Tibial nerve (tissue), 4 donors: ENCODE measurements at regions not wholly inside any gene's neighbourhood (a gene's known extent, or its start where the extent isn't known, plus 50 kb on each side); places are given as distances from the start of the nearest gene placed in this dataset.

Experiments
- DNase-seq, 2 donors: peaks; one replicate each; pipeline ENCODE4 v3.0.0-alpha.2; 2019; ENCODE audit warnings: low spot score in 2 of 2
- H3K27ac ChIP-seq, 4 donors: fragments of 200-600 bp; sonication (generic) in 3 of 4; one replicate each; pipeline ENCODE4 v1.5.1; 2017 to 2019; ENCODE audit warnings: mild to moderate bottlenecking in 1 of 4
- H3K27me3 ChIP-seq, 2 donors: fragments of 200-600 bp; sonication (generic) in 1 of 2; one replicate each; pipeline versions ENCODE4 v1.5.1 to v1.6.0; 2017 to 2019
- H3K36me3 ChIP-seq, 3 donors: fragments of 200-600 bp; sonication (generic); one replicate each; pipeline ENCODE4 v1.5.1; 2018 to 2019
- H3K4me1 ChIP-seq, 4 donors: fragments of 200-600 bp; sonication (generic) in 3 of 4; one replicate each; pipeline ENCODE4 v1.5.1; 2017 to 2019
- H3K4me3 ChIP-seq, 4 donors: fragments of 200-600 bp; sonication (generic) in 3 of 4; one replicate each; pipeline ENCODE4 v1.5.1; 2017 to 2019; ENCODE audit warnings: mild to moderate bottlenecking in 1 of 4, moderate library complexity in 1 of 4
- H3K9me3 ChIP-seq, 4 donors: fragments of 200-600 bp; sonication (generic) in 3 of 4; one replicate each; pipeline ENCODE4 v1.5.1; 2017 to 2019
- CTCF ChIP-seq, 5 experiments: fragments of 200-600 bp in 3 of 5; fragments of 450-650 bp in 2 of 5; sonication (generic) in 3 of 5; IDR thresholded peaks; one replicate each; pipeline ENCODE4 v1.5.1; 2016 to 2019; ENCODE audit warnings: antibody characterized with exemption in 5 of 5, mild to moderate bottlenecking in 3 of 5, moderate library complexity in 2 of 5
- EP300 ChIP-seq, 2 donors: sonication (generic); formaldehyde crosslinking; IDR thresholded peaks; one replicate each; pipeline ENCODE4 v1.6.1; 2017; ENCODE audit warnings: antibody characterized with exemption in 2 of 2, mild to moderate bottlenecking in 1 of 2
- POLR2A ChIP-seq, 2 donors: fragments of 450-650 bp; IDR thresholded peaks; one replicate each; pipeline ENCODE4 v1.6.1; 2017; ENCODE audit warnings: antibody characterized with exemption in 2 of 2, mild to moderate bottlenecking in 2 of 2, moderate library complexity in 2 of 2
- WGBS, 2 donors: methylation state at CpG; one replicate each; pipeline ENCODE4 v1.1.5; 2018; 5-methylcytosine and 5-hydroxymethylcytosine counted together

- Histone ChIP-seq H3K27me3 (no peaks in the 10 kb centered on the region), H3K9me3 (no peaks in the 10 kb centered on the region), H3K4me3 (no peak overlapping the region), H3K4me1 (no peaks in the 10 kb centered on the region), H3K36me3 (no peaks in the 10 kb centered on the region), H3K27ac (no peak overlapping the region)
- WGBS, 2 donors, result 78 to 79% methylated on average over 6 of the region's 6 CpGs
- no peak for DNase-seq
- no peak for TF ChIP-seq CTCF (IDR thresholded peaks at IDR 0.05)
- TF ChIP-seq POLR2A (IDR thresholded peaks at IDR 0.05), result no peak
- TF ChIP-seq EP300 (IDR thresholded peaks at IDR 0.05), result no peak
Measured at GRCh38 chr5:5031665-5032064, 108.5 kb upstream of the ADAMTS16 start.

- no peak for DNase-seq
- Histone ChIP-seq H3K9me3 (no peaks in the 10 kb centered on the region), H3K27me3 (no peaks in the 10 kb centered on the region), H3K27ac (no peak overlapping the region), H3K4me1 (no peaks in the 10 kb centered on the region), H3K36me3 (no peaks in the 10 kb centered on the region), H3K4me3 (no peak overlapping the region)
- WGBS, 2 donors, result 59 to 74% methylated on average over 1 of the region's 1 CpG
- TF ChIP-seq CTCF (IDR thresholded peaks at IDR 0.05) (no peak), POLR2A (IDR thresholded peaks at IDR 0.05) (no peak), EP300 (IDR thresholded peaks at IDR 0.05) (no peak)
Measured at GRCh38 chr5:5037674-5038073, 102.5 kb upstream of the ADAMTS16 start.

GRCh38 chr5:5039918-5040317 lies 100.2 kb upstream of the ADAMTS16 start:
- Histone ChIP-seq H3K9me3 (no peaks in the 10 kb centered on the region), H3K4me1 (no peaks in the 10 kb centered on the region), H3K36me3 (no peaks in the 10 kb centered on the region), H3K27me3 (no peaks in the 10 kb centered on the region), H3K4me3 (no peak overlapping the region), H3K27ac (no peak overlapping the region)
- no peak for TF ChIP-seq EP300 (IDR thresholded peaks at IDR 0.05)
- TF ChIP-seq POLR2A (IDR thresholded peaks at IDR 0.05), result no peak
- TF ChIP-seq CTCF (IDR thresholded peaks at IDR 0.05), result no peak
- WGBS, 2 donors, result 91 to 93% methylated on average over 4 of the region's 4 CpGs
- no peak for DNase-seq

- Histone ChIP-seq H3K9me3 (no peaks in the 10 kb centered on the region), H3K4me3 (no peak overlapping the region), H3K4me1 (no peaks in the 10 kb centered on the region), H3K27me3 (no peaks in the 10 kb centered on the region), H3K36me3 (no peaks in the 10 kb centered on the region), H3K27ac (no peak overlapping the region)
- TF ChIP-seq POLR2A (IDR thresholded peaks at IDR 0.05) (no peak), CTCF (IDR thresholded peaks at IDR 0.05) (no peak), EP300 (IDR thresholded peaks at IDR 0.05) (no peak)
- WGBS, 2 donors, result 50 to 56% methylated on average over 3 of the region's 3 CpGs
- DNase-seq, result no peak
Measured at GRCh38 chr5:5040712-5041111, 99.4 kb upstream of the ADAMTS16 start.

GRCh38 chr5:5042806-5043205 lies 97.3 kb upstream of the ADAMTS16 start:
- Histone ChIP-seq H3K4me1 (no peaks in the 10 kb centered on the region), H3K36me3 (no peaks in the 10 kb centered on the region), H3K4me3 (no peak overlapping the region), H3K9me3 (no peaks in the 10 kb centered on the region), H3K27ac (no peak overlapping the region), H3K27me3 (no peaks in the 10 kb centered on the region)
- no peak for DNase-seq
- TF ChIP-seq EP300 (IDR thresholded peaks at IDR 0.05), result no peak
- no peak for TF ChIP-seq POLR2A (IDR thresholded peaks at IDR 0.05)

GRCh38 chr5:5043346-5043745 lies 96.8 kb upstream of the ADAMTS16 start:
- H3K4me3 ChIP-seq, result no peak overlapping the region
- no peaks in the 10 kb centered on the region for H3K36me3 ChIP-seq
- H3K27me3 ChIP-seq, result no peaks in the 10 kb centered on the region
- no peak for DNase-seq
- TF ChIP-seq EP300 (IDR thresholded peaks at IDR 0.05), result no peak
- no peak for TF ChIP-seq POLR2A (IDR thresholded peaks at IDR 0.05)
- TF ChIP-seq CTCF (IDR thresholded peaks at IDR 0.05), result no peak
- H3K4me1 ChIP-seq, result no peaks in the 10 kb centered on the region
- H3K27ac ChIP-seq, result no peak overlapping the region
- 38 to 61% methylated on average over 2 of the region's 2 CpGs for WGBS, 2 donors
- no peaks in the 10 kb centered on the region for H3K9me3 ChIP-seq
